Right lobe of liver (tissue), 4 donors: ENCODE measurements at regions not wholly inside any gene's neighbourhood (a gene's known extent, or its start where the extent isn't known, plus 50 kb on each side); places are given as distances from the start of the nearest gene placed in this dataset.

Experiments
- CTCF ChIP-seq, 4 donors: fragments of 200-600 bp in 3 of 4; fragments of 450-650 bp in 1 of 4; IDR thresholded peaks; one replicate each; pipeline versions ENCODE4 v1.5.1 to v1.8.0; 2016 to 2022; ENCODE audit warnings: antibody characterized with exemption in 4 of 4, mild to moderate bottlenecking in 2 of 4
- POLR2A ChIP-seq: fragments of 450-650 bp; IDR thresholded peaks from one replicate; pipeline ENCODE4 v1.6.1; 2017; ENCODE audit warnings: antibody characterized with exemption, mild to moderate bottlenecking
- donor health status: DM: no; HTN: no; CAD: no.
- donor health status: DM: no; HTN: no; CAD: no.
- donor health status: DM: no; HTN: yes; CAD: no.

DNA sequence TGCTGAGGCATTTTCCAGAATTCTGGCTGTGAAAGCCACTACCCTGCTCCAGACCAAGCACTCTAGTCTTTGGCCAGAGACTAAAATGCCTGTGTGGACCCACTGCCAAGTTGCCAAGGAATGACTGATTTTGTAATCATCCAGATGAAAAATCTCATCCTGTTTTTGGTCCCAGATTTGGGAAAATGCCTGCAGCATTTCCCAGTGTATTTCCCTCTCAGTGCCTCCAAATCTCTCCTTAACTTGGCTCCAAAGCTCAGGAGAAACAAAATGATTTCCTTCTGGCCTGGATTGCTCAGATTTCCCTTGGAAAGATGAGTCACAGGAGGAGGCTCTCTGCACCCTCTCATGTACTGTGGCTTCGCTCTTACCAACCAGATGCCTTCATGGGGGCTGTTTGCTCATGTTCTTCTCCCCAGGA is 335.2 kb upstream of the TARS1 start:
- TF ChIP-seq CTCF (IDR thresholded peaks at IDR 0.05) (no peak), POLR2A (no peak)
